Neutrophil (primary cell): ENCODE measurements at regions not wholly inside any gene's neighbourhood (a gene's known extent, or its start where the extent isn't known, plus 50 kb on each side); places are given as distances from the start of the nearest gene placed in this dataset.
"Not testable (repeated sequence)": the region's sequence is repeated elsewhere in the genome, so short reads cannot be mapped to it uniquely, and the experiment has no call there.

Source experiments
- H3K27ac ChIP-seq: fragments of 200-600 bp; sonication (generic); 2 replicates; pipeline ENCODE4 v1.5.1; 2016; ENCODE audit warnings: mild to moderate bottlenecking, moderate library complexity
- H3K27me3 ChIP-seq: fragments of 200-600 bp; sonication (generic); 2 replicates; pipeline ENCODE4 v1.6.0; 2016; ENCODE audit warnings: mild to moderate bottlenecking
- H3K36me3 ChIP-seq: fragments of 200-600 bp; sonication (generic); 2 replicates; pipeline ENCODE4 v1.5.1; 2017
- H3K4me1 ChIP-seq, 2 experiments: fragments of 200-600 bp in 1 of 2; sonication (generic) in 1 of 2; 1 replicate in 1 of 2; 2 replicates in 1 of 2; pipeline versions ENCODE4 v1.5.1 to v1.6.1; 2013 to 2016; ENCODE audit warnings: low read depth in 1 of 2, low read length in 1 of 2, mild to moderate bottlenecking in 1 of 2, moderate library complexity in 1 of 2; ENCODE audit not compliant: control insufficient read depth in 1 of 2, insufficient read depth in 1 of 2
- H3K4me3 ChIP-seq, 2 experiments: fragments of 200-600 bp in 1 of 2; sonication (generic) in 1 of 2; 1 replicate in 1 of 2; 2 replicates in 1 of 2; pipeline ENCODE4 v1.5.1; 2013 to 2016; ENCODE audit warnings: low read depth in 1 of 2, low read length in 1 of 2, mild to moderate bottlenecking in 1 of 2, moderate library complexity in 1 of 2
- H3K9me3 ChIP-seq: fragments of 200-600 bp; sonication (generic); 2 replicates; pipeline ENCODE4 v1.5.1; 2016
- TF ChIP-seq, protein P1 (sequence below): fragments of 200-600 bp; sonication (generic); IDR thresholded peaks from 2 replicates; pipeline ENCODE4 v1.5.1; 2016; ENCODE audit warnings: antibody characterized with exemption

GRCh38 chr13:78868991-78869390, 210.0 kb upstream of the OBI1 start:
- TF ChIP-seq, protein P1, sequence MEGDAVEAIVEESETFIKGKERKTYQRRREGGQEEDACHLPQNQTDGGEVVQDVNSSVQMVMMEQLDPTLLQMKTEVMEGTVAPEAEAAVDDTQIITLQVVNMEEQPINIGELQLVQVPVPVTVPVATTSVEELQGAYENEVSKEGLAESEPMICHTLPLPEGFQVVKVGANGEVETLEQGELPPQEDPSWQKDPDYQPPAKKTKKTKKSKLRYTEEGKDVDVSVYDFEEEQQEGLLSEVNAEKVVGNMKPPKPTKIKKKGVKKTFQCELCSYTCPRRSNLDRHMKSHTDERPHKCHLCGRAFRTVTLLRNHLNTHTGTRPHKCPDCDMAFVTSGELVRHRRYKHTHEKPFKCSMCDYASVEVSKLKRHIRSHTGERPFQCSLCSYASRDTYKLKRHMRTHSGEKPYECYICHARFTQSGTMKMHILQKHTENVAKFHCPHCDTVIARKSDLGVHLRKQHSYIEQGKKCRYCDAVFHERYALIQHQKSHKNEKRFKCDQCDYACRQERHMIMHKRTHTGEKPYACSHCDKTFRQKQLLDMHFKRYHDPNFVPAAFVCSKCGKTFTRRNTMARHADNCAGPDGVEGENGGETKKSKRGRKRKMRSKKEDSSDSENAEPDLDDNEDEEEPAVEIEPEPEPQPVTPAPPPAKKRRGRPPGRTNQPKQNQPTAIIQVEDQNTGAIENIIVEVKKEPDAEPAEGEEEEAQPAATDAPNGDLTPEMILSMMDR: no peak
- Histone ChIP-seq H3K9me3 (no peaks in the 10 kb centered on the region), H3K4me1 (no peaks in the 10 kb centered on the region), H3K27ac (no peak overlapping the region), H3K27me3 (no peaks in the 10 kb centered on the region), H3K36me3 (no peaks in the 10 kb centered on the region), H3K4me3 (no peak overlapping the region)

DNA sequence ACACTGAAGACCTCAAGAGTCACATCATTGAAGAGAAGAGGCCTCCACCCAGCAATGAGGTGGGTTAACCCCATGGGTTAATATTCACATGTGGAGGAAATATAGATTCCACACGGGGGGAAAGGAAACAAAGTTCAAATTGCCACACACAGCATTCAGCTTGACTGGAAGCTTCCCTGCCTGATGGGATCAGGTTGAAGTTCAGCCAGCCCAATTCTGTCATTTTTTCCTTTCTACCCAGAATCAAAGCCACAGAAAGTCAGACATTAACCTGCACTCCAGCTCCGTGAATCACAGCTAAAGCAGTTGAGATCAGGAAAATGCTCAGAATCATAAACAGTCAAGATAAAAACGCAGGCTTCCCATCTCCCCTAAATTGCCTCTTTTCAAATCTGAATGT, 208.7 kb upstream of the OBI1 start:
- H3K27ac ChIP-seq: no peak overlapping the region
- no peaks in the 10 kb centered on the region for H3K27me3 ChIP-seq
- H3K4me1 ChIP-seq: no peaks in the 10 kb centered on the region
- H3K9me3 ChIP-seq: no peaks in the 10 kb centered on the region
- TF ChIP-seq, protein P1: no peak
- no peak overlapping the region for H3K4me3 ChIP-seq
- no peaks in the 10 kb centered on the region for H3K36me3 ChIP-seq

DNA sequence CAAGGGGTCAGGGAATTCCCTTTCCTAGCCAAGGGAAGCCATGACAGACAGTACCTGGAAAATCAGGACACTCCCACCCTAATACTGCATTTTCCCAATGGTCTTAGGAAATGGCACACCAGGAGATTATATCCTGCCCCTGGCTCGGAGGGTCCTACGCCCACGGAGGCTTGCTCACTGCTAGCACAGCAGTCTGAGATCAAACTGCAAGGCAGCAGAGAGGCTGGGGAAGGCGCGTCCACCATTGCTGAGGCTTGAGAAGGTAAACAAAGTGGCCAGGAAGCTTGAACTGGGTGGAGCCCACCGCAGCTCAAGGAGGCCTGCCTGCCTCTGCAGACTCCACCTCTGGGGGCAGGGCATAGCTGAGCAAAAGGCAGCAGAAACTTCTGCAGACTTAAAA, 207.1 kb upstream of the OBI1 start:
- H3K4me1 ChIP-seq, H3K9me3 ChIP-seq, H3K27me3 ChIP-seq, H3K27ac ChIP-seq, H3K36me3 ChIP-seq, H3K4me3 ChIP-seq: not testable (repeated sequence)

DNA sequence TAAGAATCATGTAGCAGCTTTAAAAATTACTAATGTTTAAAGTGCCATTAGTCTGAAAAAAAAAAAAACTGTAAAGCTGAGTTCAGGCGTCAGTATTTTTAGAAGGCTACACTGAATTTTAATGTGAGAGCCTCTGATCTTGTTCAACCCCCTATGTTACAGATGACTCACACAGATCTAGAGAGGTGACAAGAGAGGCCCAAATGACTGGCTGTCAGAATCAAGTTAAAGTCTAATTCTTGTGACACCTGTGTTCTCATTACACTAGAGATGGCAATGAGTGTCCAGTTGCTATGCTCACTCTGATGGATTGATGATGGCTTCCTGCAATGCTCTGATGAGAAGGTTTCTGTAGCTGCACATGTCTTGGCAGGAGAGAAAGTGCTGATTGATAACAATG, 203.5 kb upstream of the OBI1 start:
- Histone ChIP-seq H3K4me1 (no peaks in the 10 kb centered on the region), H3K4me3 (no peak overlapping the region), H3K9me3 (no peaks in the 10 kb centered on the region), H3K27me3 (no peaks in the 10 kb centered on the region), H3K27ac (no peak overlapping the region), H3K36me3 (no peaks in the 10 kb centered on the region)
- TF ChIP-seq, protein P1: no peak

GRCh38 chr13:78852709-78853108, 193.8 kb upstream of the OBI1 start:
- Histone ChIP-seq H3K4me1 (no peaks in the 10 kb centered on the region), H3K4me3 (no peak overlapping the region), H3K9me3 (no peaks in the 10 kb centered on the region), H3K27ac (no peak overlapping the region), H3K36me3 (no peaks in the 10 kb centered on the region), H3K27me3 (no peaks in the 10 kb centered on the region)
- TF ChIP-seq, protein P1: no peak

DNA sequence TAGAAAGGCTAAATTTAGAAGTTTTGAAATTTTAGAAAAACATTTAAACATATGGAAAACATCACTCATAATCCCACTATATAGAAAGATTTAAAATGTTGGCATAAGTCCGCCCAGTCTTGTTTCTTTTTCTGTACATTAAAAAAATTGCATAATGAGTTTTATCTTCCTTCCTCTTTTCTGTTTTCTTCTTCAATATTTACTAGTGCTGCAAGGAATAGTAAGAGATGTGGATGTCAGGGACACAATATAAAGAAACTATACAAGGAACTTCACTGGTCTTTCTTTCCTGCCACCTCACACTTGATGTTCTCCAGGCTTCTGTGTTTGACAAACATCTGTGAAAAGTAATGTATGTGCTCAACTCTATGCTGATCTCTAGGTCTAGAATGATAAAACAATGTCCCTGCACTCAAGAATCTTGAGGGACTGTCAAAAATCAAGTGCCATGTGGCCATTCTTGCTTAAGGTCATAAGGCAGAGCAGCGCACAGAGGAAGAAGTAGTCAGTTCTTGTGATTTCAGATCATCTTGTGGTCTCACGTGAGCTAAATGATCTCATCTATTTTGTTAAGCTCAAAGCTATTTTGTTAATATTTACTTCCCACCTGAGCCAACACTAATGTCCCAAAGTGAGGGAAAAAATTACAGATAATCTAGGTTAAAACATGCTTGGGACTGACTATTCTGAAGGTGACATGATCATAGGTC, 186.9 kb upstream of the OBI1 start:
- Histone ChIP-seq H3K36me3 (no peaks in the 10 kb centered on the region), H3K4me1 (no peaks in the 10 kb centered on the region), H3K4me3 (no peak overlapping the region), H3K9me3 (no peaks in the 10 kb centered on the region), H3K27ac (no peak overlapping the region), H3K27me3 (no peaks in the 10 kb centered on the region)
- TF ChIP-seq, protein P1: no peak
